ENCODE measurements at regions not wholly inside any gene's neighbourhood (a gene's known extent, or its start where the extent isn't known, plus 50 kb on each side); places are given as distances from the start of the nearest gene placed in this dataset.
A peak's percentile ranks its signal among the peaks of the same experiment; 100 is the strongest.

DNA sequence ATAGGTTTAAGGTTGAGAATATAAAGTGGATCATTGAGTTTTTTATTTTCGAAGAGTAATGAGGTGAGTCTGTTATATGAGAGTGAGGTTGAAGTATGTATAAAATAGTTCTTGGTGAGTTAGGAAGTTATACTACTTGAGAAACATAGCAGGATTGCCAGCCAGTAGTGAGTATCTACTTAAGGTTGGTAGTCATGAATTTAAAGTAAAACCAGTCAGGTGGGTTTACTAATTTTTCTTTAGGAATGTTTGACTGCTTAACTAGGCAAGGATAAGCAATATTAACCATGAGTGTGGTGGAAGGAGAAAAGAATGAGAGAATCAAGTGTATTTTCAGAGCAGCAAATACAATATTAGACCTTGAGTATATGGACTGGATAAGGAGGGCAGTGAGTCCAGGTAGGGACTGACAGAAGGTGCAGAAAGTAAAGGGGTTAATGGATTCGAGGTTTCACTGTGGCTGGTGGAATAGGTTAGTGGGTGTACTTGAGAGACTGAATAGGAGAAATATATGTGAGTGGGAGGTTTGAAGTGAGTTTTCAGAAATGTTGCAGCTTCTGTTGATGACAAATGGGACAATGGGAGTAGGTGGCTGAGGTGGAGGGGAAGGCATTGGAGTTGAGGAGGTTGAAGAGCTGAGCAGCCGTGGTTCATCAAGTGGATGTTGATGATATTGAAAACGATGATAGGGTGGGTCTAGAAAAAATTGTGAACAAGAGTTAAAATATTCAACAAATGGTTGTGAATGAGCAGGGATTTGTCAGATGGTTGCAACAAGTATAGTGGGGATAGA is 232.5 kb upstream of the ASCC3 start:
- Histone ChIP-seq H3K36me3 (no peaks in the 10 kb centered on the region), H3K27ac (no peak overlapping the region), H3K4me3 (replicated peaks in 1 of 3) (no peak overlapping the region), H3K27me3 (no peaks in the 10 kb centered on the region), H3K4me1 (peaks cover 0 to 2% of the 10 kb centered on the region in 2 donors), H3K9me3 (no peaks in the 10 kb centered on the region)
- WGBS, 2 donors: 53 to 65% methylated on average over 4 of the region's 4 CpGs
- DNase-seq: no peak
- intact Hi-C loops (cut with DNase I): no loop called here
- no peak for TF ChIP-seq POLR2A (IDR thresholded peaks at IDR 0.05)
- TF ChIP-seq, protein P1, sequence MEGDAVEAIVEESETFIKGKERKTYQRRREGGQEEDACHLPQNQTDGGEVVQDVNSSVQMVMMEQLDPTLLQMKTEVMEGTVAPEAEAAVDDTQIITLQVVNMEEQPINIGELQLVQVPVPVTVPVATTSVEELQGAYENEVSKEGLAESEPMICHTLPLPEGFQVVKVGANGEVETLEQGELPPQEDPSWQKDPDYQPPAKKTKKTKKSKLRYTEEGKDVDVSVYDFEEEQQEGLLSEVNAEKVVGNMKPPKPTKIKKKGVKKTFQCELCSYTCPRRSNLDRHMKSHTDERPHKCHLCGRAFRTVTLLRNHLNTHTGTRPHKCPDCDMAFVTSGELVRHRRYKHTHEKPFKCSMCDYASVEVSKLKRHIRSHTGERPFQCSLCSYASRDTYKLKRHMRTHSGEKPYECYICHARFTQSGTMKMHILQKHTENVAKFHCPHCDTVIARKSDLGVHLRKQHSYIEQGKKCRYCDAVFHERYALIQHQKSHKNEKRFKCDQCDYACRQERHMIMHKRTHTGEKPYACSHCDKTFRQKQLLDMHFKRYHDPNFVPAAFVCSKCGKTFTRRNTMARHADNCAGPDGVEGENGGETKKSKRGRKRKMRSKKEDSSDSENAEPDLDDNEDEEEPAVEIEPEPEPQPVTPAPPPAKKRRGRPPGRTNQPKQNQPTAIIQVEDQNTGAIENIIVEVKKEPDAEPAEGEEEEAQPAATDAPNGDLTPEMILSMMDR (IDR thresholded peaks at IDR 0.05): no peak

DNA sequence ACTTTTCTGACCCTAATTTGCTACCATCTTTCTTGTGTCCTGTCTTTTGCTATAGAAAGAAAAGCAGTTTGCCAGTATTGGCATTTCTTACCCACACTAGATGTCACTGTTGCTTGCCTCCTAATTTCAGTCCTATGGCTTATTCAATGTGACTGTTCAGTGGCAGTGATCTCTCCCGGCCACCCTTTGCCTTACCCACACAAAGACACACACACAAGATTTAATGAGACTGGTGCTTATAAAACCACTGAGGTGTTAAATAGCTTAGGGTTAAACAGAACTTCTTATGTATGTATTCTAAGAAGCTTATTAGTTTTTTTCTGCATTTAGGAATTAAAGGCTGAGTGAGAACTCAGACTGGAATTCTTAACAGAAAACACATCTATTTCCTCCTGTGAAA is 233.6 kb upstream of the ASCC3 start:
- no peak overlapping the region for H3K27ac ChIP-seq
- H3K36me3 ChIP-seq: no peaks in the 10 kb centered on the region
- H3K4me1 ChIP-seq: peaks cover 0 to 2% of the 10 kb centered on the region in 2 donors
- 6 to 7% methylated on average over 1 of the region's 1 CpG for WGBS, 2 donors
- intact Hi-C loops (cut with DNase I): no loop called here
- H3K9me3 ChIP-seq: no peaks in the 10 kb centered on the region
- H3K4me3 ChIP-seq (replicated peaks in 1 of 3): no peak overlapping the region
- no peaks in the 10 kb centered on the region for H3K27me3 ChIP-seq
- no peak for DNase-seq
- no peak for TF ChIP-seq POLR2A (IDR thresholded peaks at IDR 0.05)
- TF ChIP-seq, protein P1 (IDR thresholded peaks at IDR 0.05): peak in 4 of 6 experiments; percentile 44 to 59 (median 54)

DNA sequence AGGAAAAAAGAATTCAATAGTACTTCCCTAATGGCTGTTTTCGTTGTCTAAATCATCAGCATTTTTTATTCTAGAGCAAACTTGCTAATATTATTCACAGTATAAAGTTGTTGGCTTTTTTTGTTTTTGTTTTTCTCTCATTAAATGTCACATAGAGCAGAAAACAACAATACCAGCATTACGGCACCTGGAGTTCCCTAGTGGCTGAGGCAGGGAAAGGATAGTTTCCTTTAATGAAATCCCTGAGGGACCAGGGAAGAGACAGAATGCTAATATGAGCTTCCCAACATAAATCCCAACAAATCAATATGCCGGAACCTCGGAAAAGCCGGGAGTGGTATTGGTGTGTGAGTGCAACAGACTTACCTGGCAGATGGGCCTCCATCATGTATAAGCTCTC is 235.2 kb upstream of the ASCC3 start:
- 78 to 86% methylated on average over 5 of the region's 5 CpGs for WGBS, 2 donors
- no peaks in the 10 kb centered on the region for H3K27me3 ChIP-seq
- no peak for TF ChIP-seq POLR2A (IDR thresholded peaks at IDR 0.05)
- TF ChIP-seq, protein P1 (IDR thresholded peaks at IDR 0.05): no peak
- H3K36me3 ChIP-seq: no peaks in the 10 kb centered on the region
- peaks cover 0 to 2% of the 10 kb centered on the region in 2 donors for H3K4me1 ChIP-seq
- no peak overlapping the region for H3K27ac ChIP-seq
- intact Hi-C loops (cut with DNase I): no loop called here
- H3K4me3 ChIP-seq (replicated peaks in 1 of 3): no peak overlapping the region
- no peaks in the 10 kb centered on the region for H3K9me3 ChIP-seq
- no peak for DNase-seq

DNA sequence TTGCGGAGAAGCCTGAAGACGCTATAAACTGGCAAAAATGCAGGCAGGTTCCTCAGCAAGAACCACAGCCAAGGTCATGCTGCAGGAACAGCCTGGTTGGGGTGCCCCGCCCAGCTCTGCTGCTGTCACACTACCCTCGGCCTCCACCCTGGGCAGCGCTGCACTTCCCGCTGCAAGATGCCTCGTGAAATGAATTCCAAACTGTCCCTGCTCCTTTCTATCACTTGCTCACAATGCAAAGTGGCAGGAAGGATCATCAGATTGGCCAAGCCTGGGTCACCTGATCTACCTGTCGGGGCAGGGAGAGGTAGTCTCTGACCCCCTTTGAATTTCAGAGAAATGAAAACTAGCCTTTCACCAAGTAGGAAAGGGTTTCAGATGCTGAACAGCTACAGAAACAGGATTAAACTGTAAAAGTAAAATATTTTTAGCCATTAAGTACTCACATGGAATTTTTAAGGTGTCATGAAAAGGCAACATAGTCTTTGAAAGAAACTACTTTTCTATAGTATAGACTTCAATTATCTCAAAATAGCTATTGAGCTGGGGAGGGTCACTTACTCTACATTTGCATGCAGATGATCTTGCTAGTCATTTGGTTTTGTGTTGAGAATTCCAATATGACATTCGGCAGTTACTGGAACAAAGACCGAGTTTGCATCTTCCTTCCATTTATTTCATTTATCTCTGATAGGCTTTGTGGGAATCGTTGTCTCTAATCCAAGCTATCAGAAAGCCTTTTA is 236.4 kb upstream of the ASCC3 start:
- no peak for DNase-seq
- H3K36me3 ChIP-seq: no peaks in the 10 kb centered on the region
- H3K9me3 ChIP-seq: no peaks in the 10 kb centered on the region
- intact Hi-C loops (cut with DNase I): no loop called here
- H3K27ac ChIP-seq: no peak overlapping the region
- no peak overlapping the region for H3K4me3 ChIP-seq (replicated peaks in 1 of 3)
- H3K4me1 ChIP-seq: peaks cover 0 to 2% of the 10 kb centered on the region in 2 donors
- 41 to 76% methylated on average over 11 of the region's 11 CpGs for WGBS, 2 donors
- H3K27me3 ChIP-seq: no peaks in the 10 kb centered on the region
- no peak for TF ChIP-seq POLR2A (IDR thresholded peaks at IDR 0.05)
- TF ChIP-seq, protein P1 (IDR thresholded peaks at IDR 0.05): no peak

DNA sequence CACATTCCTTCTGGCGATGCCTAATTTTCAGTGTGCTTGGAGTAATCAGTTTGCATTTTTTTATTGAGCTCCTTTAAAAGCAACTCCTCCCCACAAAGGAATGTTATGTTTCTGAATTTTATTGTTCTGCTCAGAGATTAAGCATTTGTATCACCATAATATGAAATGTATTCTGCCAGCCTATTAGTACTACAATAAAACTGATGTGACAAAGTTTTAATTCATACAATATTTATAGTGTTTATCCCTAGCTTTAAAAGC is 236.9 kb upstream of the ASCC3 start:
- H3K27me3 ChIP-seq: no peaks in the 10 kb centered on the region
- no peak overlapping the region for H3K27ac ChIP-seq
- H3K4me3 ChIP-seq (replicated peaks in 1 of 3): no peak overlapping the region
- no peaks in the 10 kb centered on the region for H3K9me3 ChIP-seq
- H3K4me1 ChIP-seq: peaks cover 0 to 2% of the 10 kb centered on the region in 2 donors
- 66 to 71% methylated on average over 1 of the region's 1 CpG for WGBS, 2 donors
- H3K36me3 ChIP-seq: no peaks in the 10 kb centered on the region
- no peak for DNase-seq
- TF ChIP-seq, protein P1 (IDR thresholded peaks at IDR 0.05): no peak
- TF ChIP-seq POLR2A (IDR thresholded peaks at IDR 0.05): no peak
- intact Hi-C loops (cut with DNase I): no loop called here

Data from thyroid gland (tissue), 4 donors.